WTC11 (cell line): ENCODE measurements at regions not wholly inside any gene's neighbourhood (a gene's known extent, or its start where the extent isn't known, plus 50 kb on each side); places are given as distances from the start of the nearest gene placed in this dataset.

Source experiments
- FOXJ3 ChIP-seq: sonication (generic); formaldehyde crosslinking; IDR thresholded peaks from 2 replicates; pipeline ENCODE4 v1.9.0; 2021; ENCODE audit warnings: missing genetic modification reagents, mild to moderate bottlenecking, borderline replicate concordance
- TF ChIP-seq, protein P1 (sequence below): fragments of 200-600 bp; IDR thresholded peaks from 2 replicates; pipeline ENCODE4 v1.8.0; 2022; ENCODE audit warnings: antibody characterized with exemption
- TF ChIP-seq, protein P2 (sequence below): sonication (generic); formaldehyde crosslinking; IDR thresholded peaks from 2 replicates; pipeline ENCODE4 v1.8.0; 2022; ENCODE audit warnings: mild to moderate bottlenecking, missing genetic modification reagents

DNA sequence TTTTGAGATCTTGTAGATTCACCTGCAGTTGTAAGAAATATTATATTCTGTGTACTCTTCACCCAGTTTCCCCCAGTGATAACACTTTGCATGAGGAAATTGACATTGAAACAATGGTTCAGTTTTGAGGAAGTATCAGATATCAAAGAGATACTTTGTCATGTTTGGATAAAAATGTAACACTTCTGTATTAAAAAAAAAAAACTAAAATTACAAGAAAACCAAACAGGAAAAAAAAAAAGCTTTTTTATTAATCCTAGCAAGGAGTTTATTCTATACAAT is 204.0 kb downstream of the ARL4C start:
- TF ChIP-seq, protein P1, sequence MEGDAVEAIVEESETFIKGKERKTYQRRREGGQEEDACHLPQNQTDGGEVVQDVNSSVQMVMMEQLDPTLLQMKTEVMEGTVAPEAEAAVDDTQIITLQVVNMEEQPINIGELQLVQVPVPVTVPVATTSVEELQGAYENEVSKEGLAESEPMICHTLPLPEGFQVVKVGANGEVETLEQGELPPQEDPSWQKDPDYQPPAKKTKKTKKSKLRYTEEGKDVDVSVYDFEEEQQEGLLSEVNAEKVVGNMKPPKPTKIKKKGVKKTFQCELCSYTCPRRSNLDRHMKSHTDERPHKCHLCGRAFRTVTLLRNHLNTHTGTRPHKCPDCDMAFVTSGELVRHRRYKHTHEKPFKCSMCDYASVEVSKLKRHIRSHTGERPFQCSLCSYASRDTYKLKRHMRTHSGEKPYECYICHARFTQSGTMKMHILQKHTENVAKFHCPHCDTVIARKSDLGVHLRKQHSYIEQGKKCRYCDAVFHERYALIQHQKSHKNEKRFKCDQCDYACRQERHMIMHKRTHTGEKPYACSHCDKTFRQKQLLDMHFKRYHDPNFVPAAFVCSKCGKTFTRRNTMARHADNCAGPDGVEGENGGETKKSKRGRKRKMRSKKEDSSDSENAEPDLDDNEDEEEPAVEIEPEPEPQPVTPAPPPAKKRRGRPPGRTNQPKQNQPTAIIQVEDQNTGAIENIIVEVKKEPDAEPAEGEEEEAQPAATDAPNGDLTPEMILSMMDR: no peak
- TF ChIP-seq, protein P2, sequence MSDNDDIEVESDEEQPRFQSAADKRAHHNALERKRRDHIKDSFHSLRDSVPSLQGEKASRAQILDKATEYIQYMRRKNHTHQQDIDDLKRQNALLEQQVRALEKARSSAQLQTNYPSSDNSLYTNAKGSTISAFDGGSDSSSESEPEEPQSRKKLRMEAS (CRISPR knock-in tag): no peak
- no peak for TF ChIP-seq FOXJ3 (CRISPR knock-in tag)
